Nephron (organoid): ENCODE measurements at regions not wholly inside any gene's neighbourhood (a gene's known extent, or its start where the extent isn't known, plus 50 kb on each side); places are given as distances from the start of the nearest gene placed in this dataset.
A peak's percentile ranks its signal among the peaks of the same experiment; 100 is the strongest.

Source experiments
- H3K27ac Mint-ChIP-seq, 3 experiments: 2 replicates each; pipeline ENCODE4 v1.8.0; 2020; ENCODE audit warnings: mixed read lengths in 3 of 3, mild to moderate bottlenecking in 2 of 3, moderate library complexity in 1 of 3
- H3K27me3 Mint-ChIP-seq: 2 replicates; pipeline ENCODE4 v1.8.0; 2021; ENCODE audit warnings: low read depth, mild to moderate bottlenecking, moderate library complexity, mixed read lengths
- H3K36me3 Mint-ChIP-seq: 2 replicates; pipeline ENCODE4 v1.8.0; 2020; ENCODE audit warnings: low read depth, mixed read lengths
- H3K4me1 Mint-ChIP-seq: 2 replicates; pipeline ENCODE4 v1.8.0; 2020; ENCODE audit warnings: mixed read lengths
- H3K4me3 Mint-ChIP-seq, 3 experiments: 2 replicates each; pipeline ENCODE4 v1.8.0; 2020; ENCODE audit warnings: mild to moderate bottlenecking in 3 of 3, mixed read lengths in 3 of 3, moderate library complexity in 2 of 3
- H3K9me3 Mint-ChIP-seq: 2 replicates; pipeline ENCODE4 v1.8.0; 2020; ENCODE audit warnings: mixed read lengths
- TF ChIP-seq, protein P1 (sequence below), 3 experiments: fragments of 200-600 bp; sonication (generic); IDR thresholded peaks; one replicate each; pipeline ENCODE4 v1.5.0; 2021; ENCODE audit warnings: antibody characterized with exemption in 3 of 3; ENCODE audit not compliant: unreplicated experiment in 3 of 3

DNA sequence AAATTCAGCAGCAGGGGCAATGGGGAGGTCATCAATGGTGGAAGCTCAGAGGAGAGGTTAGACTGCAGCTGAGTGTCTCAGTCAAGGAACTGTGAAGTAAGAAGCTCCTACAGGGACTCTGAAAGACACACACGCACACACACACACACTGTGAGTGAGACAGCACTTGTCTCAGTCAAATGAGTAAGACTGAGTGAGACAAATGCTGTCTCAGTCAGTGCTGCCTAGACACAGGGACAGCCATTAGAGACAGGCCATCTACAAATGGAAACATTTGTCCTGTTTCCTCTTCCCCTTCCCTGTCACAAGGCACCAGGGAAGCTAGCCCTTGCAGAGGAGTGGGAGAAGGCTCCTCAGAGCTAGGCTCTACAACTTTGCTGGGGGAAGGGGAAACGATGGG is 577.4 kb upstream of the GCFC2 start:
- no peaks in the 10 kb centered on the region for H3K36me3 Mint-ChIP-seq
- H3K4me1 Mint-ChIP-seq: peaks cover 14% of the 10 kb centered on the region
- H3K27ac Mint-ChIP-seq: peak overlapping the region in 1 of 3 experiments; percentile 80
- TF ChIP-seq, protein P1, sequence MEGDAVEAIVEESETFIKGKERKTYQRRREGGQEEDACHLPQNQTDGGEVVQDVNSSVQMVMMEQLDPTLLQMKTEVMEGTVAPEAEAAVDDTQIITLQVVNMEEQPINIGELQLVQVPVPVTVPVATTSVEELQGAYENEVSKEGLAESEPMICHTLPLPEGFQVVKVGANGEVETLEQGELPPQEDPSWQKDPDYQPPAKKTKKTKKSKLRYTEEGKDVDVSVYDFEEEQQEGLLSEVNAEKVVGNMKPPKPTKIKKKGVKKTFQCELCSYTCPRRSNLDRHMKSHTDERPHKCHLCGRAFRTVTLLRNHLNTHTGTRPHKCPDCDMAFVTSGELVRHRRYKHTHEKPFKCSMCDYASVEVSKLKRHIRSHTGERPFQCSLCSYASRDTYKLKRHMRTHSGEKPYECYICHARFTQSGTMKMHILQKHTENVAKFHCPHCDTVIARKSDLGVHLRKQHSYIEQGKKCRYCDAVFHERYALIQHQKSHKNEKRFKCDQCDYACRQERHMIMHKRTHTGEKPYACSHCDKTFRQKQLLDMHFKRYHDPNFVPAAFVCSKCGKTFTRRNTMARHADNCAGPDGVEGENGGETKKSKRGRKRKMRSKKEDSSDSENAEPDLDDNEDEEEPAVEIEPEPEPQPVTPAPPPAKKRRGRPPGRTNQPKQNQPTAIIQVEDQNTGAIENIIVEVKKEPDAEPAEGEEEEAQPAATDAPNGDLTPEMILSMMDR (IDR thresholded peaks at IDR 0.05; ENCODE audit: unreplicated experiment in 3 of 3): no peak
- H3K4me3 Mint-ChIP-seq: no peak overlapping the region
- H3K27me3 Mint-ChIP-seq: peaks cover 9% of the 10 kb centered on the region
- no peaks in the 10 kb centered on the region for H3K9me3 Mint-ChIP-seq

- peaks cover 11% of the 10 kb centered on the region for H3K27me3 Mint-ChIP-seq
- no peaks in the 10 kb centered on the region for H3K36me3 Mint-ChIP-seq
- H3K9me3 Mint-ChIP-seq: no peaks in the 10 kb centered on the region
- H3K4me3 Mint-ChIP-seq: no peak overlapping the region
- H3K27ac Mint-ChIP-seq: no peak overlapping the region
- H3K4me1 Mint-ChIP-seq: peaks cover 23% of the 10 kb centered on the region
- TF ChIP-seq, protein P1 (IDR thresholded peaks at IDR 0.05; ENCODE audit: unreplicated experiment in 3 of 3): no peak
Observed at GRCh38 chr2:76283350-76283749, 572.6 kb upstream of the GCFC2 start.

DNA sequence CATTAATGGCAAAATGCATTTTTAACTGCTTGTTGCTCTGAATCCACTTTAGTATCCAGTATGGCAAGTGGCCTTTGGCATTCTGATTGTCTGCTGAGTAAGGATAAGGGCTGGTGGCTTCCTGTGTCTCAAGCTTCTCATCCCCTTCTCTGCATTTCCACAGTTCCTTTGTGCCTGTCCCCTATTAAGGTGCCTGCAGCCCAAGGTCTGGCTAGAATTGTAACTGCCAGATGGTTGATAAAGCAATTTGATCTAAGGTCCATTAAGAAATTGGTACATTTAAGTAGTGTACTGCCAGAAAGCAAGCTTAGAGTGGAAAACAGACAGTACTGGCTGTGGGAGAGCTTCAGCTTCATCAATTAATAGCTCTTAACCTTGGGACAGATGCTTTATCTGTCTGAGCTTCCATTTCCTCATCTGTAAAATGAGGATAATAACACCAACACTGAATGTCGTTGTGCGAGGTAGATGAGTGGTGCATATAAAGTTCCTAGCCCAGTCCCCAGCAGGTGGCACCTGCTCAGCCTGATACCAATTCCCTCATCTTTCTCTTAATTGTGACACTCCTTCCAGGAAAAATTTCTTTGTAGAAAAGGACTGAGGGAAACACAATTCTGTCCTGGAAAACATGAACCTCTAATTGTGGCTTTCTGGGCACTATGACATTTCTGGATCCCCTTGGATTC is 570.6 kb upstream of the GCFC2 start:
- Mint-ChIP-seq H3K4me3 (no peak overlapping the region), H3K9me3 (no peaks in the 10 kb centered on the region), H3K27me3 (peaks cover 11% of the 10 kb centered on the region), H3K27ac (no peak overlapping the region), H3K4me1 (peaks cover 18% of the 10 kb centered on the region), H3K36me3 (no peaks in the 10 kb centered on the region)
- TF ChIP-seq, protein P1 (IDR thresholded peaks at IDR 0.05; ENCODE audit: unreplicated experiment in 3 of 3): no peak

DNA sequence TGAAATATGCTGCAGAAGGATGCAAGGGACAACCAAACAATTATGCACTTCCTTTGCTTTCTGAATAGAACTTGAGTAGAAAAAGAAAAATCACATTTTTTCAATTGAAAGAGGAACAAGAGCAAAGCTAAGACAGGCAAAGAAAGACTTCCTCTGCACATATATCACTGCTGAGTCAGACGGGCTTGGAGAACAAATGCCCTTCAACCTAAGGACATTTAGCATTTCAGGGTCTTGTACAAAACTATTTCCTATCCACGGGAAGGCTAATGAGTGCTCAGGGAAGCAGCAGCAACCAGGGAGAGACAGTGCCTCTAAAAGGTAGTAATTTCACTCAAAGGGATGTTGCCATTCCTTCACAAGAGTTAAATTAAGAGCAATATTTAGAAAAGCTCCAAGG is 570.0 kb upstream of the GCFC2 start:
- TF ChIP-seq, protein P1 (IDR thresholded peaks at IDR 0.05; ENCODE audit: unreplicated experiment in 3 of 3): no peak
- peaks cover 13% of the 10 kb centered on the region for H3K4me1 Mint-ChIP-seq

DNA sequence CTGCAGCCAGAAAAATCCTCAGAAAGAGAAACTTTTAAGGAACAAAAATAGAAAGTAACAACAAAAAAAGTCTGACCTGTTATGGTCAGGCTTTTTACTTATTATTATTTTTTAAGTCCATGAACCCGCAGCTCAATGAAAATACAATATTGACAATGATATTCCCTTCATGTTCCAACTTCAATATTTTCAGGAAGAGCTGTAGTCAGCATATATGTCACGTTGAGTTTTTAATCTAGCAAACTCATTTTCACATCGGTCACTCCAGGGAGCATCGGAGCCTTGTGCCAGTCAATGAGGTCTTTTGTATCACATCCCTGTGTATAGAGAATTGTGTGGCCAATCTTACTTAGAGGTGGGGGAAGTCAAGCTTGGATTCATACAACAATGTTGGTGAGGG is 568.4 kb upstream of the GCFC2 start:
- H3K4me1 Mint-ChIP-seq: peaks cover 13% of the 10 kb centered on the region
- no peak overlapping the region for H3K4me3 Mint-ChIP-seq
- peaks cover 7% of the 10 kb centered on the region for H3K27me3 Mint-ChIP-seq
- H3K36me3 Mint-ChIP-seq: no peaks in the 10 kb centered on the region
- no peaks in the 10 kb centered on the region for H3K9me3 Mint-ChIP-seq
- H3K27ac Mint-ChIP-seq: no peak overlapping the region
- TF ChIP-seq, protein P1 (IDR thresholded peaks at IDR 0.05; ENCODE audit: unreplicated experiment in 3 of 3): no peak

More for the DNA sequence above, 570.0 kb upstream of the GCFC2 start:
- Mint-ChIP-seq H3K4me3 (no peak overlapping the region), H3K36me3 (no peaks in the 10 kb centered on the region), H3K27me3 (peaks cover 11% of the 10 kb centered on the region), H3K27ac (peak overlapping the region in 1 of 3 experiments; percentile 72), H3K9me3 (no peaks in the 10 kb centered on the region)

- Mint-ChIP-seq H3K27me3 (peaks cover 2% of the 10 kb centered on the region), H3K27ac (no peak overlapping the region), H3K4me1 (peaks cover 12% of the 10 kb centered on the region)
Observed at GRCh38 chr2:76275788-76276187, 565.1 kb upstream of the GCFC2 start.

More at GRCh38 chr2:76275788-76276187, 565.1 kb upstream of the GCFC2 start:
- TF ChIP-seq, protein P1 (IDR thresholded peaks at IDR 0.05; ENCODE audit: unreplicated experiment in 3 of 3): no peak
- no peaks in the 10 kb centered on the region for H3K36me3 Mint-ChIP-seq
- H3K9me3 Mint-ChIP-seq: no peaks in the 10 kb centered on the region
- H3K4me3 Mint-ChIP-seq: no peak overlapping the region
